ENCODE measurements at regions not wholly inside any gene's neighbourhood (a gene's known extent, or its start where the extent isn't known, plus 50 kb on each side); places are given as distances from the start of the nearest gene placed in this dataset.

GRCh38 chr9:81522716-81523551 lies 166.4 kb downstream of the TLE1 start:
- H3K4me3 ChIP-seq (ENCODE audit: low read depth, poor library complexity, severe bottlenecking), result no peak overlapping the region
- intact Hi-C loops (cut with DNase I; ENCODE audit: low total_unique reads), result loop anchor here (10.0 kb wide), 1 partner anchor 162 kb away; the partner anchor contains the start of gene TLE1
- WGBS, 2 donors, result 35 to 39% methylated on average over 8 of the region's 8 CpGs

GRCh38 chr9:81521892-81522291 lies 167.5 kb downstream of the TLE1 start:
- no peak for TF ChIP-seq CTCF (IDR thresholded peaks at IDR 0.05)
- TF ChIP-seq POLR2A (IDR thresholded peaks at IDR 0.05), result no peak
- intact Hi-C loops (cut with DNase I; ENCODE audit: low total_unique reads), result loop anchor here (10.0 kb wide), 1 partner anchor 163 kb away; the partner anchor contains the start of gene TLE1
- WGBS, 2 donors, result 70 to 76% methylated on average over 3 of the region's 3 CpGs

More at GRCh38 chr9:81522716-81523551, 166.4 kb downstream of the TLE1 start:
- TF ChIP-seq POLR2A (IDR thresholded peaks at IDR 0.05), result no peak
- TF ChIP-seq CTCF (IDR thresholded peaks at IDR 0.05), result no peak
- DNase-seq (ENCODE audit: low spot score in 2 of 2), result no peak

GRCh38 chr9:81519816-81520495 lies 169.4 kb downstream of the TLE1 start:
- intact Hi-C loops (cut with DNase I; ENCODE audit: low total_unique reads), result loop anchor here (10.0 kb wide), 1 partner anchor 165 kb away; the partner anchor contains the start of gene TLE1
- WGBS, 2 donors, result 82 to 84% methylated on average over 2 of the region's 2 CpGs
- DNase-seq (ENCODE audit: low spot score in 2 of 2), result no peak
- no peak overlapping the region for H3K4me3 ChIP-seq (ENCODE audit: low read depth, poor library complexity, severe bottlenecking)
- TF ChIP-seq CTCF (IDR thresholded peaks at IDR 0.05) (no peak), POLR2A (IDR thresholded peaks at IDR 0.05) (no peak)

More at GRCh38 chr9:81521892-81522291, 167.5 kb downstream of the TLE1 start:
- no peak overlapping the region for H3K4me3 ChIP-seq (ENCODE audit: low read depth, poor library complexity, severe bottlenecking)
- DNase-seq (ENCODE audit: low spot score in 2 of 2), result no peak

- 73 to 75% methylated on average over 2 of the region's 2 CpGs for WGBS, 2 donors
- intact Hi-C loops (cut with DNase I; ENCODE audit: low total_unique reads), result no loop called here
- TF ChIP-seq CTCF (IDR thresholded peaks at IDR 0.05) (no peak), POLR2A (IDR thresholded peaks at IDR 0.05) (no peak)
- no peak for DNase-seq (ENCODE audit: low spot score in 2 of 2)
- no peak overlapping the region for H3K4me3 ChIP-seq (ENCODE audit: low read depth, poor library complexity, severe bottlenecking)
These were observed 171.4 kb downstream of the TLE1 start for GRCh38 chr9:81517954-81518353.

GRCh38 chr9:81513059-81513458 lies 176.3 kb downstream of the TLE1 start:
- no peak for DNase-seq (ENCODE audit: low spot score in 2 of 2)
- no peak for TF ChIP-seq POLR2A (IDR thresholded peaks at IDR 0.05)
- no peak overlapping the region for H3K4me3 ChIP-seq (ENCODE audit: low read depth, poor library complexity, severe bottlenecking)
- 37 to 38% methylated on average over 2 of the region's 2 CpGs for WGBS, 2 donors
- intact Hi-C loops (cut with DNase I; ENCODE audit: low total_unique reads), result no loop called here

GRCh38 chr9:81512641-81513040 lies 176.7 kb downstream of the TLE1 start:
- intact Hi-C loops (cut with DNase I; ENCODE audit: low total_unique reads), result no loop called here
- DNase-seq (ENCODE audit: low spot score in 2 of 2), result no peak
- 83 to 89% methylated on average over 1 of the region's 1 CpG for WGBS, 2 donors
- H3K4me3 ChIP-seq (ENCODE audit: low read depth, poor library complexity, severe bottlenecking), result no peak overlapping the region
- TF ChIP-seq POLR2A (IDR thresholded peaks at IDR 0.05), result no peak
- TF ChIP-seq CTCF (IDR thresholded peaks at IDR 0.05), result no peak
